ENCODE measurements at regions not wholly inside any gene's neighbourhood (a gene's known extent, or its start where the extent isn't known, plus 50 kb on each side); places are given as distances from the start of the nearest gene placed in this dataset.
"Not testable (repeated sequence)": the region's sequence is repeated elsewhere in the genome, so short reads cannot be mapped to it uniquely, and the experiment has no call there.

DNA sequence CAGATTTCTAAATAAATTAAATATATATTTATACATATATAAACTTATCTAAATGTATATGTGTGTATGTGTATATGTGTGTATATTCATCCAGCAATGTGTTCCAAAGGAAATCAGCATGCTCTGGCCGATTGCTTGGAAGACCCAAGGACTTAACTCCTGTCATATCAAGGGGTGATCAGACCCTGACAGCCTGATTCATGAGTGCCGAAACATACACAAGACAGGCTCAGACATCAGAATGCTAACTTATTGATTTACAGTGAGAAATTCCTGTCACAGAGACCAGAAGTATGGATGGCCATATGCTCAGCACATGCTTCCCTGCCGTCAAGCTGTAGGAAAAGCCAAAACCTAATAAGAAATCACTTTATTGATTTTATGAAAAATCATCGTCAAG lies 545.1 kb upstream of the NR5A2 start:
- H3K27ac ChIP-seq (ENCODE audit: poor library complexity, severe bottlenecking) = no peak overlapping the region
- no peak for DNase-seq (ENCODE audit: low spot score)
- TF ChIP-seq, protein P1, sequence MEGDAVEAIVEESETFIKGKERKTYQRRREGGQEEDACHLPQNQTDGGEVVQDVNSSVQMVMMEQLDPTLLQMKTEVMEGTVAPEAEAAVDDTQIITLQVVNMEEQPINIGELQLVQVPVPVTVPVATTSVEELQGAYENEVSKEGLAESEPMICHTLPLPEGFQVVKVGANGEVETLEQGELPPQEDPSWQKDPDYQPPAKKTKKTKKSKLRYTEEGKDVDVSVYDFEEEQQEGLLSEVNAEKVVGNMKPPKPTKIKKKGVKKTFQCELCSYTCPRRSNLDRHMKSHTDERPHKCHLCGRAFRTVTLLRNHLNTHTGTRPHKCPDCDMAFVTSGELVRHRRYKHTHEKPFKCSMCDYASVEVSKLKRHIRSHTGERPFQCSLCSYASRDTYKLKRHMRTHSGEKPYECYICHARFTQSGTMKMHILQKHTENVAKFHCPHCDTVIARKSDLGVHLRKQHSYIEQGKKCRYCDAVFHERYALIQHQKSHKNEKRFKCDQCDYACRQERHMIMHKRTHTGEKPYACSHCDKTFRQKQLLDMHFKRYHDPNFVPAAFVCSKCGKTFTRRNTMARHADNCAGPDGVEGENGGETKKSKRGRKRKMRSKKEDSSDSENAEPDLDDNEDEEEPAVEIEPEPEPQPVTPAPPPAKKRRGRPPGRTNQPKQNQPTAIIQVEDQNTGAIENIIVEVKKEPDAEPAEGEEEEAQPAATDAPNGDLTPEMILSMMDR (IDR thresholded peaks at IDR 0.05; ENCODE audit: poor library complexity, severe bottlenecking) = no peak
- H3K4me3 ChIP-seq (ENCODE audit: severe bottlenecking) = no peak overlapping the region
- H3K27me3 ChIP-seq (ENCODE audit: insufficient read depth, poor library complexity, severe bottlenecking) = no peaks in the 10 kb centered on the region
- no peaks in the 10 kb centered on the region for H3K9me3 ChIP-seq (ENCODE audit: severe bottlenecking)
- H3K4me1 ChIP-seq (ENCODE audit: insufficient read depth, poor library complexity, severe bottlenecking) = no peaks in the 10 kb centered on the region
- no peaks in the 10 kb centered on the region for H3K36me3 ChIP-seq (ENCODE audit: low read depth)
- ATAC-seq (ENCODE audit: low read depth) = no peak

DNA sequence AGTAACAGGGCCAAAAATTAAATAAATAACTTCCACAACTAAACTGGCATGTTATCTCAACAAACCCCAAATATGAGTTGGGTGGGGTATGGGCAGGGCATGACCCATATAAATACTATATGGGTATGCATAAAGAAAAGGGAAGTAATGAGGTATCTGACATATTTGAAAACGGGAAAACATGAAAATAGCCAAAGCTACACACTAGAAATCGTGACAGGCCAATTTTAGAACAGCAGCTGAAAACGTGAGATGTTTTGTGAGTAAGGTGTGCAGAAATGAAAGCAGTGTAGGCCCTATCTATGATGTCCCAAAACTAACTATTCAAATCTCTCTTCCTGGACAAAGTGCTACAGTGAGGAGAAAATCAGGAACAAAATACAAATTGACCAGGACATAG lies 537.9 kb upstream of the NR5A2 start:
- no peak overlapping the region for H3K4me3 ChIP-seq (ENCODE audit: severe bottlenecking)
- TF ChIP-seq, protein P1 (IDR thresholded peaks at IDR 0.05; ENCODE audit: poor library complexity, severe bottlenecking) = no peak
- H3K27ac ChIP-seq (ENCODE audit: poor library complexity, severe bottlenecking) = no peak overlapping the region
- no peaks in the 10 kb centered on the region for H3K27me3 ChIP-seq (ENCODE audit: insufficient read depth, poor library complexity, severe bottlenecking)
- H3K9me3 ChIP-seq (ENCODE audit: severe bottlenecking) = no peaks in the 10 kb centered on the region
- DNase-seq (ENCODE audit: low spot score) (no peak), ATAC-seq (ENCODE audit: low read depth) (no peak)
- no peaks in the 10 kb centered on the region for H3K36me3 ChIP-seq (ENCODE audit: low read depth)
- peaks cover 13% of the 10 kb centered on the region for H3K4me1 ChIP-seq (ENCODE audit: insufficient read depth, poor library complexity, severe bottlenecking)

DNA sequence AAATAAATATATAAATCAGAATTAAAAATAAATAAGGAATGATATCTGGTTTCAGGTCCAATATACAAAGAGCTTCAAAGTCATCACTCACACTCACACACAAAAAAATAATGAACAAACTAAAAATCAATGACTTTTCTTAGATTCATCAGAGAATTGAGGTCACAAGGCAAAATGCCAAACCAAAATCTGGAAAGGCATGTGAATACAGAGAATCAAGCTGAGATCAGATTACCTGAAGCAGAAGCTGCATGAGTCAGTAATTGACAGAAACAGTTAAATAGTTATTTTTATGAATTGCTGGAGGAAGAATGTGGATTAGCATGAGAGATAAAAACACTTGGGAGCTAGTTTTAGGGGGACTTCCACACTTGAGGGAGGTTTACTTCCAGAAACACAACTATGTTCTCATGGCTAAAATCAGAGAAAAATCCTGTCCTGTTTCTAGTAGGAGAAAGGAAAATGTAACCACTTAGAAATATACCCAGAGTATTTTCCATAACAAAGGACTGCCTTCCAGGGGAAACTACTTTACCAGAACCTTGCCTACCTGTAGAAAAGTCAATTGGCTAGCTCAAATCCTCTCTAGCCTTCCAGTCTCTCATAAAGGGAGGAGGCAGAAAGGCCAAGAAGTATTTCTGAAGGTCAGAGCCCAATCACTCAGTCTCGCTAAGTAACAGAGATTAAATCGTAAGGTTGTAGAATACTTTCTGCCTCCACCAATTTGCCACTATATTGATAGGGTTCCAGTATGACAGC lies 536.6 kb upstream of the NR5A2 start:
- ATAC-seq (ENCODE audit: low read depth) = peak; percentile 89
- no peak for DNase-seq (ENCODE audit: low spot score)
- H3K27ac ChIP-seq (ENCODE audit: poor library complexity, severe bottlenecking) = peak overlapping the region; percentile 19

DNA sequence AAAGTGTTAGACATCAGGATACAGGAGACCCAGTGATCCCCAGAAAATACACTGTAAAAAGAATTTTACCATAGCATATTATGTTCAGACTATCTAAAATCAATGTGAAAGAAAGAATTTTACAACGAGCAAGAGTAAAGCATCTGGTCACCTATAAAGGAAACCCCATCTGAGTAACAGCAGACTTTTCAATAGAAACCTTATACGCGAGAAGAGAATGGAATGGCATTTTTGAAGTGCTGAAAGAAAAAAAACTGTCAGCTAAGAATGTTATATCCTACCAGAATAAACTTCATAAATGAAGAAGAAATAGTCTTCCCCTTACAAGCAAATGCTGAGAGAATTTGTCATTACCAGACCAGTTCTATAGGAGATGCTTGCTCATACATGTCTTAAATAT lies 532.1 kb upstream of the NR5A2 start:
- no peak for ATAC-seq (ENCODE audit: low read depth)
- H3K9me3 ChIP-seq (ENCODE audit: severe bottlenecking) = peaks cover 3% of the 10 kb centered on the region
- DNase-seq (ENCODE audit: low spot score) = no peak
- H3K4me3 ChIP-seq (ENCODE audit: severe bottlenecking) = no peak overlapping the region
- no peaks in the 10 kb centered on the region for H3K27me3 ChIP-seq (ENCODE audit: insufficient read depth, poor library complexity, severe bottlenecking)
- TF ChIP-seq, protein P1 (IDR thresholded peaks at IDR 0.05; ENCODE audit: poor library complexity, severe bottlenecking) = no peak
- peaks cover 10% of the 10 kb centered on the region for H3K4me1 ChIP-seq (ENCODE audit: insufficient read depth, poor library complexity, severe bottlenecking)
- no peaks in the 10 kb centered on the region for H3K36me3 ChIP-seq (ENCODE audit: low read depth)
- H3K27ac ChIP-seq (ENCODE audit: poor library complexity, severe bottlenecking) = no peak overlapping the region

More for the DNA sequence above, 536.6 kb upstream of the NR5A2 start:
- H3K36me3 ChIP-seq (ENCODE audit: low read depth) = no peaks in the 10 kb centered on the region
- H3K4me3 ChIP-seq (ENCODE audit: severe bottlenecking) = no peak overlapping the region
- peaks cover 13% of the 10 kb centered on the region for H3K4me1 ChIP-seq (ENCODE audit: insufficient read depth, poor library complexity, severe bottlenecking)
- no peaks in the 10 kb centered on the region for H3K27me3 ChIP-seq (ENCODE audit: insufficient read depth, poor library complexity, severe bottlenecking)
- TF ChIP-seq, protein P1 (IDR thresholded peaks at IDR 0.05; ENCODE audit: poor library complexity, severe bottlenecking) = no peak
- peaks cover 3% of the 10 kb centered on the region for H3K9me3 ChIP-seq (ENCODE audit: severe bottlenecking)

DNA sequence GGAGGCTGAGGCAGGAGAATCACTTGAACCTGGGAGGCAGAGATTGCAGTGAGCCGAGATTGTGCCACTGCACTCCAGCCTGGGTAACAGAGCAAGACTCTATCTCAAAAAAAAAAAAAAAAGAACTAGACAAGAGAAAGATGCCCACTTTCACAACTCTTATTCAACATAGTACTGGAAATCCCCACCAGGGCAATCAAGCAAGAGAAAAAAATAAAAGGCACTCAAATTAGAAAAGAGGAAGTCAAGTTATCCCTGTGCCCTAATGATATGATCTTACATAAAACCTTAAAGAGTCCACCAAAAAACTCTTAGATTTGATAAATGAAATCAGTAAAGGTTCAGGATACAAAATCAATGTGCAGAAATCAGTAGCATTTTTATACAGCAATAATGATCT lies 528.7 kb upstream of the NR5A2 start:
- H3K4me3 ChIP-seq (ENCODE audit: severe bottlenecking); H3K36me3 ChIP-seq (ENCODE audit: low read depth); ATAC-seq (ENCODE audit: low read depth); H3K27me3 ChIP-seq (ENCODE audit: insufficient read depth, poor library complexity, severe bottlenecking); H3K9me3 ChIP-seq (ENCODE audit: severe bottlenecking); H3K27ac ChIP-seq (ENCODE audit: poor library complexity, severe bottlenecking); H3K4me1 ChIP-seq (ENCODE audit: insufficient read depth, poor library complexity, severe bottlenecking); DNase-seq (ENCODE audit: low spot score): not testable (repeated sequence)
